ENCODE measurements at regions not wholly inside any gene's neighbourhood (a gene's known extent, or its start where the extent isn't known, plus 50 kb on each side); places are given as distances from the start of the nearest gene placed in this dataset.
"Not testable (repeated sequence)": the region's sequence is repeated elsewhere in the genome, so short reads cannot be mapped to it uniquely, and the experiment has no call there.

DNA sequence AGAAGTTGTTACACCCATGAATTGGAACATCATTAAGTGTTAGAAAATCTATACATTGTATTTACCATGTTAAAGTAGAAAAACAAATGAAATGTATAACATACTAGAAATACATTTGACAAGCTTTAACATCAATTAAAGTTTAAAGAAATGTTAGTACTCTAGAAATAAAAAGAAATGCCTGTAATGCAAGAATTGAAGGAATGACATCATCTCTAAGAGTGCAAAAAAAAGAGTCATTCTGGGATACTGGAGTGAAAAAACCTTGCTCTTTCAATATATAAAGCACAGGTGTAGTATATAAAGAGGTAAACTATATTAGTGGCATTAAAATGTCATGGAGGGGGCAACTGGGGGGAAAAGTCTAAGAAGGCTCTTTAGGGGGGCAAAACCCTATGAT is 210.8 kb upstream of the PLD5 start:
- no peak for DNase-seq (ENCODE audit: low read depth)

DNA sequence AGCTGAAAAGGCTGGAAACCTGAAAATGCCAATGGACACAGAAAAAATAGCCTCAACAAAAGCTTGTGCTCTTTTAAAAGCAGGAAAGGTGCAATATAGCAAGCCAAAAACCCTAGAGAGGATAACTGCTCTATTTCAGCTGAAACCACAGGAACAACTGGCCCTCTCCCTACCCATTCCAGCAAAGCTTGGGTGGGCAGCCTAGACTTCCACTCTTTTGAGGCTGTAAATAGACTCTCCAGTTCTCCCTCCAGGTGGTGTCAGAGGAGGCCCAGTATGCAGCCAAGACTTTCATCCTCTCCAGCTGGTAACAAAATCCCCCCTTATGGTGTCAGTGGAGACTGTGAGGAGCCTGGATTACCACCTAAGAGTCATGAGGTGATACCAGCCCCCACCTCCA is 206.9 kb upstream of the PLD5 start:
- DNase-seq (ENCODE audit: low read depth) = no peak

DNA sequence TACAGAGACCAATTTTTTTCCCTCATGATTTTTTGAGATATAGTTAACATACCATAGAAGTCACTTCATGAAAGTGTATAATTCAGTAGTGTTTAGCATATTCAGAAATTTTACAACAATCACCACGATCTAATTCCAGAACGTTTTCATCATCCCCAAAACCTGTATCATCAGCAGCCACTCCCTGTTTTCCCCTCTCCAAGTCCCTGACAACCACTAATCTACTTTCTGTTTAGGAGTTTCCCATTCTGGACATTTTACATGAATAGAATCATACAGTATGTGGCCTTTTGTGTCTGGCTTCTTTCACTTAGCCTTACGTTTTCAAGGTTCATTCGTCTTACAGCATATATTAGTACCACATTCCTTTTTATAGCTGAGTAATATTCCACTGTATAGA is 204.2 kb upstream of the PLD5 start:
- DNase-seq (ENCODE audit: low read depth) = no peak

DNA sequence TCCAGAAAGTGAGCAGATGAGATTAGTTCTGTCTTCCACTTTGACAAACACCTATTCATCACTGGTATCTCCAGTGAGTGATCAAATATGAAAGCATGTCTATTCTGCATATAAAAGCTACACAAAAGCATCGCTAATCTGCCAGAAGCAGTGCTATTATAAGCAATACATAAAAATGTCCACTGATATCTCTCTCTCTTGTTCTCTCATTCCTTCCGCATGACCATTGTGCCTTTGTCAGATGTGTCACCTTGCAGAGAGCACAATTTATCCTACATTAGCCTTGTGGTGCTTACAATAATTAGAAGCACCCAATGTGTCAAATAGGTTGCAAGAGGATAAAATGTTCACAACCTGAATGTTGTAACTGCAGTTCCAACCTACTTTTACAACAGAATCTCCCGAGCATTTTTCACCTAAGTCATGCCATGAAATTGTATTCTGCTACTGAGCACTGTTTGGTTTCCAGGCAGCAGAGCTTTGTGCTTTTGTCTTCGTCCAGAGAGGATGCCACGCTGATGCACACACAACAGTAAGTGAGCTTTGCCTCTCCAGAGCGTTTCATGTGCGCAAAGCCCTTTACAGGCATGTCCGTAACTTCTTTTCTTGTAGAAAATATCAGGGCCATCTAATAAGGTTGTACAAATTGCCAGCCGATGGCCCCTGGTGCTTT is 198.7 kb upstream of the PLD5 start:
- DNase-seq (ENCODE audit: low read depth) = no peak

DNA sequence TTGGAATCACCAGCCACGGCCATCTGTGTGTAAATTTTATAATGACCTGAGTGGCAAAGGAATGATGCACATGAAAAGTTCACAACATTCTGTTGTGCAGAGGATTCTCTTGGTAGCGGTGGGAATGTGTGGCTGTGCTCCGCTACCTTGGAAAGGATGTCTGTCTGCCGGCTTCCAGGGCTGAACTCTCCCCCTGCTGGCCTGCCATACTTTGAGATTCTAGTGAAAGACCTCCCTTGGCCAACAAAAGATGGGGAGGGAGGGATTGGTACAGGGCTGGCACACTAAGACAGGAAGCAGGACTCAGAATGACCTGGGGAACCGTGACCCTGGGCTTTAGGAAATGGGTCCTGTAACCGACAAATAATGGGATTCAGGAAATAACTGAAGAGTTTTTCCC is 194.5 kb upstream of the PLD5 start:
- no peak for DNase-seq (ENCODE audit: low read depth)

DNA sequence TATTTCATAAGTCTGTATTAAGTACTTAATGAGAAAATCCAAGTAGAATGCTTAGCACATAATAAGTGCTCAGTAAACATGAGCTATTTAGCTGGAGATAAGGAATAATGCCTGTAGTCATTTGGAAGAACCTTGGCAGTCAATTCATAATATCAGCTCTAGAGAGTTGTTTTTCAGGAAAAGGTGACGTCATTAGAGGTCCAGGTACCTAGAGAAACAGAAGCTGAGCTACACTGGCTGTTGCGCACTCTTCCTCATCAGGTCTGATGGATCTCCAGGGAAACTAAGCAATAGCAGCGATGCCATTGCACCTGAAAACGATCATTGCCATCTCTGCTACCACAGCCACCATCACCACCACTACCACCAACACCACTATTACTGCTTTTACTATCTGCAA is 187.8 kb upstream of the PLD5 start:
- DNase-seq (ENCODE audit: low read depth) = no peak

DNA sequence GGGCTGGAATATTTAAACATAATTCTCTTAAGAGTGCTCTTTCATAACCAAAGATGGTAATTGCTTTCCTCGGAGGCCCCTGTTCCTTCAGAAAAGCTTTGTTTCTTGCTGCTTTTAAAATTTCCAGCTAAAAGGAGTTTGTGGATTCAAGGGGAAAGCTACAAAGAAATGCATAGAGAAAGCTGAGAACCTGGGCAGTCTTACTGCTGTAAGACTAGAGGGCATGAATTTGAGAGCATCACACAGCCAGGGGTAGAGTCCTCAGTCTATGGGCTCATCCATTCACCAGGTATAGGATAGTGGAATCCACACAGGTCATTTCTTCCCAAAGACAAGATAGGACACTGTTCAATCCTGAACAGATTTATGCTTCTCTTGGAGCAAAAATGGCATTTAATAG is 186.3 kb upstream of the PLD5 start:
- DNase-seq (ENCODE audit: low read depth) = no peak

DNA sequence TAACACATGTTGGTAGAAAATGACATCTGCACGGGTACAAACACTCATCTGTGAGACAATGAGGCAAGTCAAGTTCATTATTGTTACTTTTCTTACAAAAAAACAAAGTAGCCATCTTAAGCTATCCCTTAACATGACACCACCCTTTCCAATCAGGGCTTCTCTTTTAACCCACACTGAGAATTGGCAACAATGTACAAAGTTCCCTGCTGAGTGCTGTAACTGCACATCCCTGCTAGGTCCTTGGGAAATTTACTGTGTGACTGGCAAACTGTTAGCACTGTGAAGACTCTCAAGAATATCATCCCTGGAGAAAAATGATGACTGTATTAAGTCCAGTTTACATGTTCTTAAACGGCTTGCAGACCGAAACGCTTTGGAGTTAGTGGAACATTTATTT is 185.8 kb upstream of the PLD5 start:
- no peak for DNase-seq (ENCODE audit: low read depth)

DNA sequence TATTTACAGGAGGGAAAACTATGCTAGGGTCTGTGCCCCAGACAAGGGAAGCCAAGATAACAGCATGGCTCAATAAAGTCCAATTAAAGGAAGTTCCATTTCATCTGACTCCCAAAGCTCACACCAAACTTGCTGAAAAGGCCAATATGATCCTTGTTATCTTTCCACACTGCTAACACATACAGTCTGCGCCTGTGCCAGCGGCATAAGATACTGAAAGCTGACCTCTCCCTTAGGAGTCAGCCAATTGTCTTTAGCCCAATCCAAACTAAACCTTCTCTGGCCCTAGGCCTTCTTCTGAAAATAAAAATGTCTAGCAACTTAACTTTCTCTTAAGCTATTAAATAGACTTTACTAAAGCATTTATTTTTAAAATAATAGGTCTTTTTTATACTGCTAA is 179.0 kb upstream of the PLD5 start:
- DNase-seq (ENCODE audit: low read depth) = no peak

DNA sequence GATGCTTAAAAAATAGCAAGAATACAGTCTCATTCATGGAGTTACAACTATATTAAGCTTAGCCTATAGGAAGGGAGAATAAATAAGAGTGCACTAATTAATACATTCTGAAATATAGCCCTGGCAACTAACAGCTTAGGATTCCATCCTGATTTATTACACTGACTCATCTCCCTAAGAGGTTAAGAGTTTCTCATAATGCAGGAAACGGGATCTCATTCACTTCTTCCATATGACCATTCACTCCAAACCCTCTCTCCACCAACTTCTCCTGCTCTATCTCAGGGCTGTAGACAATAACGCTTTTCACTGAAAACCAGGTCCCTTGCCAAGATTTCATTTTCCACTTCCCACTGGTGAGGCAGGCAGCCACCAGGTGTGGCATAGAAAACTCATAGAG is 168.5 kb upstream of the PLD5 start:
- no peak for DNase-seq (ENCODE audit: low read depth)

DNA sequence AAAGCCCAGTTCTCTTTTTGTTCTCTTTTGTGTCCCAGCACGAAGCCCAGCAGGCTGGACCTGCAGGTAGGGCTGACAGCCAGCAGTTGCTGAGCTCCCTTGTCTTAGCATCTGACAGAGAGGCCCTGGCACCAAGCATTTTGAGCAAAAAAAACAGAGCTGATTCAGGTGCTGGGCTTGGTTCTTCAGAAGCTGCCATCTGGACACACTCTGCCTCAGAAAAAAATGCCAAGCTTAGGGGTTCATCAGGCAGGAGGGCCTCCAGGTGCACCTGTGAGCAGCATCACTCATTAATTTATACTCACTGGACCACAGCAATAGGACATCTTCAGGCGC is 167.1 kb upstream of the PLD5 start:
- no peak for DNase-seq (ENCODE audit: low read depth)

DNA sequence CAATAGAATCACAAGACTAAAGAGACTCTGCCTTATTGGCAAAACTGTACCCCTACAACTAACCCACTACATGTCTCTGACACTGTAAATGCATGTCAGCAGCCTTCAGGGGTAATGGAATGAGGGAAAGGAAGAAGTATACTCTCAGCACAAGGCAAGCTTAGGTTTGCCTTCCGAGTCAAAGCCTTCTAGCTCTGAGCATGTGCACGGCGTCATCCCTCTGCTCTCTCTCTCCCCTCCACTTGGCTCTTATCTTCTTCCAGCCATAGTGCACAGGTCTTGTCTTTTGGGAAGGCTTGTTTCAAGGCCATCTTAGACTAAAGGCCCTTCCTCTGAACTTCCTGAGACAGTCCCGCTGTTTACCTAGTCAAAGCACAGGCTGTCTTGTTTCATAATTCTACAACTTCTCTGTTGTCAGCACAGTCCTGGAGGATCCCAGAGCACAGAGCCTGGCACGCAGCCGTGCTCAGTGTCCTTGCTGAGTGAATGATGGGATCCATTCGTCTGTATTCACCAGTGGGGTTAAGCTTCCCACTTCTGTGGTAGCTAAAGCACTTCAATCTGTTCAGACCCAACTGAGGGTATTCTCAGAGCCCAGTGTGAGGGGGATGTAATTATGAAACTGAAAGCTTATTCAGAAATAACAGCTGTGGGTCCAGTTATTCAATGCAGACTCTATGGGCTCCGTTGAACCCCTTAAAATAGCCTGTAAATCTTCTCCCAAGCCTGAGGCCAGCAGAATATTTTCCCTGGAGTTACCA is 166.5 kb upstream of the PLD5 start:
- DNase-seq (ENCODE audit: low read depth) = no peak

DNA sequence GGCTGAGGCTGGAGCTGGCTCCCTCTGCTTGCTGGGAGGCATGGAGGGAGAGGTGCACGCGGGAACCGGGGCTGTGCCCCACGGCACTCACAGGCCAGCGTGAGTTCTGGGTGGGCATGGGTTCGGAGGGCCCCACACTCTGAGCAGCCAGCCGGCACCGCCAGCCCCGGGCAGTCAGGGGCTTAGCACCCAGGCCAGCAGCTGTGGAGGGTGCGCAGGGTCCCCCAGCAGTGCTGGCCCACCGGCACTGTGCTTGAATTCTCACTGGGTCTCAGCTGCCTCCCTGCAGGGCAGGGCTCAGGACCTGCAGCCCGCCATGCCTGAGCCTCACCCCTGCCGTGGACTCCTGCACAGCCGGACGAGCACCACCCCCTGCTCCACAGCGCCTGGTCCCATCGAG is 164.9 kb upstream of the PLD5 start:
- DNase-seq (ENCODE audit: low read depth) = no peak

DNA sequence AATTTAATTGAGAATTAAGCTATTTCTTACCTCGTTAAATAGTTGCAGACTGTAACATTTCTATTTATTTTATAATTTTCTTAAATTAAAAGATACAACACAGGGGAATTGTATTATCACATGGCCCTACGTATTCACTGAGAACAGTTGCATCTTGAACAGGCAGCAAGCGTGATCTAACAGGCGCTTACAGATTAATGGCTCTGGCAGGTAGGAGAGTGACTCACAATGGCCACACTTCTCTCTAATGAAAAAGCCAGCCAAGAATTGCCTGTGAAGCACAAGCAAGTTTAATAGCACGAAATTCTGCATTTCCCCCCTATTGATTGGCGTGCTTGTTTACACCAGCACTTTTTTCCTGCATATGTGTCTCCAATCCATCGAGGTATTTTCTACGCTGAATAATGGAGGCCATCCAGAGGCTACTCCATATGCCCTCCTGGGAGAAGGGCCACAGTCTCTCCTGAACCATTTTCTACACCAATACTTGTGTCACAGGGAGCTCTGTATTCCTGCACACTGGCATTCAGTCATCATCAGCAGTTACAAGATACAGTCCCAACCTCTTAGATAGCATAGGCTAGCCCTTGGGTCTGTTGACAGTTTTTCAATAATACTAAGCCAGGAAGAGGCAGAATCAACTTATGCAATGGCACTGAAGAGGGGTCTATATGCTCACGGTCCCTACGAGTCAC is 150.6 kb upstream of the PLD5 start:
- no peak for DNase-seq (ENCODE audit: low read depth)

DNA sequence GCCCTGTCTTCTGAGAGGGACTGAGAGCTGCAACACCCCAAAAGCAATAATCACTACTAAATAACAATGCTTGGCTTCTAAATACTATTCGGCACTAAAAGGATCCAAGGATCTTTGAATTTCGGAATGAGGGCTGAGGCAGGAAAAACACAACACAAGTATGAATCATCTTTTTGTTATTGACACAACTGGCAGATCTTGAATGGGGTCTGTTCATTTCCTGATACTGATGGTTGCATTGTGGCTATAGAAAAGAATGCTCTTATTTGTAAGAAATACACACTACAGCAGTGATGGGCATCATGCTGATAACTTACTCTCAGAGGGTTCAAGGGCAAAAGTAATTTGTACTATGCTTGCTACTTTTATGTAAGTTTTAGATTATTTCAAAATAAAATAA is 149.2 kb upstream of the PLD5 start:
- DNase-seq (ENCODE audit: low read depth) = no peak

DNA sequence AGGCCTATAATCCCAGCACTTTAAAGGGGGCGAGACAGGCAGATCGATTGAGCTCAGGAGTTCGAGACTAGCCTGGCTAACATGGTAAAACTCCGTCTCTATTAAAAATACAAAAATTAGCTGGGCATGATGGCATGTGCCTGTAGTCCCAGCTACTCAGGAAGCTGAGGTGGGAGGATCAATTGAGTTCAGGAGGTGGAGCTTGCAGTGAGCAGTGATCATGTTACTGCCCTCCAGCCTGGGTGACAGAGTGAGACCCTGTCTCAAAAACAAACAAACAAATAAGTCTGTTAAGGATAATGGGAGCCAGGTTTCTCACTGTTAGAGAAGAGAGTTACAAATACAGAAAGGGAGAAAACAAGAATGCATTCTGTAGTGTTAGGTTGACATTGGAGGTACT is 148.7 kb upstream of the PLD5 start:
- DNase-seq (ENCODE audit: low read depth) = not testable (repeated sequence)

DNA sequence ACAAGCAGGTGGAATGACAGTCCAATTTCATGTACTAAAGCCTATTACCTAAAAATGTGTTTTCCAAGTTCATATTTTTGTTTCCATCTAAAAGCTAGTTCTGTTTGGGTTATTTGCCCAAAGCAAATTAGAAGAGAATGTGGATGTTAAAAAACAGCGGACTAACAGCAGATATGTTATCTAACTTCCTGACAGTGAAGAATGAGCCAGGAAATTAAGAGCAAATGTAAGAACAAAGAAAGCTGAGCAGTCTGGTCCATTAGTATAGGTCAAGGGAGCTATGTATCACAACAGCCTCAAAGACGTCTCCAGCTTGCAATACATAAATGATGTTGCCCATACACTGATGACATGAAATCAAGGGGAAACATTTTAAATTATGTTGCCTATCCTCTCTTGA is 145.5 kb upstream of the PLD5 start:
- no peak for DNase-seq (ENCODE audit: low read depth)

DNA sequence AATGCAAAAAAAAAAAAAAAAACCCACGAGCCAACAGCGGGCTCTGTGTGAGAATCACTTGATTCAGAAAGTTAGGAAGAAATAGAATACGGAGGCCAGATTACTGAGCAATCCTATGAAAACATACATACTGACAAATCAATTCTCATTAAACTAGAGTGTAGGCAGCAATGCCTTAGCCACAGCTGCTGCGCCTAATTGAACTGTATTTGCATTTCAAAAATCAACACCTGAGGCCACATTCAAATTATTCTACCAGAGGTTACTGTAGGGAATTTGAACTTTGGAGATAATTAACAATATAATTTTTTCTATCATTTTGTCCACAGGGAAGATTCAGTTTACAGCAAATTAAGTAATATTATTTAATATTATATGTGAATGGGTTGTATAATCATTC is 138.4 kb upstream of the PLD5 start:
- no peak for DNase-seq (ENCODE audit: low read depth)

DNA sequence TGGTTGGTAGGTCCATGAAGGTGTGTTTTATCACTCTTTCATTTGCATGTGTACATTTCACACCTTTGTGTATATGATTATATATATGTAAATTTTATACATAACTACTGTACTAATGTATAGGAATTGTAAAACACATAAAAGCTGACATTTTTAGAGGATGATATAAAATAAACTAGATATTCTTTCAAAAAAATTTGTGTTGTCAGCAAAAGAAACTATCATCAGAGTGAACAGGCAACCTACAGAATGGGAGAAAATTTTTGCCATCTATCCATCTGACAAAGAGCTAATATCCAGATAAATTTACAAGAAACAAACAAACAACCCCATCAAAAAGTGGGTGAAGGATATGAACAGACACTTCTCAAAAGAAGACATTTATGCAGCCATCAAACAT is 129.3 kb upstream of the PLD5 start:
- DNase-seq (ENCODE audit: low read depth) = not testable (repeated sequence)

DNA sequence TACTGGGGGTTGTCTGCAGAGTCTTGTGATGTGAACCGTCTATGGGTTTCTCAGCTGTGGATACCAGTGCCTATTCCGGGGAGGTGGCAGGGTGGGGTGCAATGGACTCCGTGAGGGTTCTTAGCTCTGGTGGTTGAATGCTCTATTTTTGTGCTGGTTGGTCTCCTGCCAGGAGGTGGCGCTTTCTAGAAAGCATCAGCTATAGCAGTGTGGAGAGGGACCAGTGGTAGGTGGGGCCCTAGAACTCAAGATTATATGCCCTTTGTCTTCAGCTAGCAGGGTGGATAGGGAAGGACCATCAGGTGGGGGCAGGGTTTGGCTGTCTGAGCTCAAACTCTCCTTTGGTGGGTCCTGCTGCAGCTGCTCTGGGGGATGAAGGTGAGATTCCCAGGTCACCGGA is 127.3 kb upstream of the PLD5 start:
- DNase-seq (ENCODE audit: low read depth) = no peak

DNA sequence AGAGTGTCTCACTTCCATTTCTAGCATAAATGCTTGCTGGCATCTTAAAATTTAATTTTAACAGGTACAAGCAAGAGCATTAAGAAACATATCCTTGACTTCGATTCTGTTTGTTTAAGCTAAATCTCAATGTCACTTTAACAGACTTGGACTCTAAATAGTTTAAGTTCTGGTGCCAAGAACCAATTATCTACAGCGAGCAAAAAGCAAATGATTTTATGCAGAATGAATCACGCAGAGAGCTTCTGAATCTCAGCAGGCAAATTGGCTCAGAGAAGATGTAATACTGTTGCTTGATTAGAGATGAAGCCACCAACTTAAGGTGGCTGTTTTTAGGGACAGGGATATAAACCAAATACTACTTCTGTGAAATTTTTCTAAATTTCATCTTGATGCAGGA is 117.0 kb upstream of the PLD5 start:
- DNase-seq (ENCODE audit: low read depth) = no peak

DNA sequence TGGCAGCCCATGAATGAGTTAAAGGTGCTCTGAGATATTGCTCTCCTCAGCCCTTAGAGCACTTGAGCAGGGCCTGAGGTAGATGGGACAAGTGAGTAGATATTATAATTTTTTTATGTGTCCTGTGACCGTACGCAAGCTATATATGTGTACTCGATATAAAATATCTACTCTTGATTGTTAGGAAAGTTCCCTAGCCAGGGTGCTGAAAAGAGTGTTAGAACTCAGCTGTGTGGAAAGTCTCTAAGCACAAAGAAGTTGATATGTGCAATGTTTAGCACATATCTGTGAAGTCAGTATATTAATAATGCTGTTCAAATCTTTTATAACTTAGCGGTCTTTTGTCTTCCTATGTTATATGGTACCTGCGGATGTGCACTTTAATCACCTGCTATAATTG is 114.6 kb upstream of the PLD5 start:
- DNase-seq (ENCODE audit: low read depth) = no peak

DNA sequence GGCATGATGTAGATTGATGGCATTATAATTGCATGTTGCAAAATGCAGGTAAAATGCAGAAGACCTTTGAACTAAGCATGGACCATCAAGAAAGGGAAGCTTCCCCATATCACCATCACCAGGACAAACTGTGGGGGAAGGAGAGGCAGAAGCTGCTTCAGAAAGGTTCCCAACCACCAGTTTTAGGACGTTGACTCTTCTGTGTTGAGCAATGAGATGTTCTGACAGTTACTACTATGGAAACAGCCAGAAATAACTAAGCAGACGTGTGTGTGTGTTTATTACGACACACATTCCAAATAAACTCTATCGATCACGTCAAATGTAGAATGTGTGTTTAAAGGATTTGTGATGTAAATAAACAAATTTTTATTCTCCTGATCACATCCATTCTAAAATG is 110.2 kb upstream of the PLD5 start:
- no peak for DNase-seq (ENCODE audit: low read depth)
